Smooth muscle cell (in vitro differentiated cells): ENCODE measurements at regions not wholly inside any gene's neighbourhood (a gene's known extent, or its start where the extent isn't known, plus 50 kb on each side); places are given as distances from the start of the nearest gene placed in this dataset.

ENCODE experiments used
- DNase-seq: peaks from one replicate; lab custom pipeline; 2025; ENCODE audit not compliant: unreplicated experiment; lab: John Stamatoyannopoulos, UW
- H2AFZ ChIP-seq: fragments of 200-600 bp; sonication (generic); 2 replicates; pipeline ENCODE4 v1.6.0; 2016; ENCODE audit warnings: antibody characterized with exemption, low read depth, mild to moderate bottlenecking
- H3F3A ChIP-seq: fragments of 200-600 bp; sonication (generic); 2 replicates; pipeline ENCODE4 v1.6.0; 2017; ENCODE audit warnings: antibody characterized with exemption, low read depth
- H3K27ac ChIP-seq: fragments of 200-600 bp; sonication (generic); 2 replicates; pipeline ENCODE4 v1.5.1; 2016; ENCODE audit warnings: low read depth, mild to moderate bottlenecking
- H3K27me3 ChIP-seq: fragments of 200-600 bp; sonication (generic); 2 replicates; pipeline ENCODE4 v1.6.1; 2016; ENCODE audit warnings: low read depth, mild to moderate bottlenecking
- H3K36me3 ChIP-seq: fragments of 200-600 bp; sonication (generic); 2 replicates; pipeline ENCODE4 v1.5.1; 2016; ENCODE audit warnings: low read depth
- H3K4me1 ChIP-seq: fragments of 200-600 bp; sonication (generic); 2 replicates; pipeline ENCODE4 v1.5.1; 2016; ENCODE audit warnings: low read depth
- H3K4me2 ChIP-seq: fragments of 200-600 bp; sonication (generic); 2 replicates; pipeline ENCODE4 v1.6.0; 2016; ENCODE audit warnings: mild to moderate bottlenecking
- H3K4me3 ChIP-seq: fragments of 200-600 bp; sonication (generic); 2 replicates; pipeline ENCODE4 v1.5.1; 2016; ENCODE audit warnings: mild to moderate bottlenecking
- H3K79me2 ChIP-seq: fragments of 200-600 bp; sonication (generic); 2 replicates; pipeline ENCODE4 v1.6.0; 2016; ENCODE audit warnings: low read depth, mild to moderate bottlenecking
- H3K9ac ChIP-seq: fragments of 200-600 bp; sonication (generic); 2 replicates; pipeline ENCODE4 v1.6.0; 2016; ENCODE audit warnings: low read depth
- H3K9me3 ChIP-seq: fragments of 200-600 bp; sonication (generic); replicated peaks from 2 replicates; pipeline ENCODE4 v1.5.1; 2016; ENCODE audit warnings: low read depth
- H4K20me1 ChIP-seq: fragments of 200-600 bp; sonication (generic); 2 replicates; pipeline ENCODE4 v1.6.0; 2016; ENCODE audit warnings: low read depth
- CTCF ChIP-seq: fragments of 200-600 bp; sonication (generic); IDR thresholded peaks from 2 replicates; pipeline ENCODE4 v1.5.1; 2017; ENCODE audit warnings: borderline replicate concordance, mild to moderate bottlenecking, antibody characterized with exemption; ENCODE audit not compliant: insufficient read depth, poor library complexity, severe bottlenecking
- WGBS: methylation state at CpG from one replicate; pipeline ENCODE4 v1.1.7; 2016; ENCODE audit warnings: low lambda C conversion rate; 5-methylcytosine and 5-hydroxymethylcytosine counted together

GRCh38 chr10:129396021-129396722 lies 70.9 kb upstream of the MGMT start:
- no peak for TF ChIP-seq CTCF

GRCh38 chr10:129397198-129397974 lies 69.7 kb upstream of the MGMT start:
- H3K4me1 ChIP-seq = no peaks in the 10 kb centered on the region
- H3K4me2 ChIP-seq = no peak overlapping the region
- no peak for TF ChIP-seq CTCF
- no peak for DNase-seq
- H3K9me3 ChIP-seq = no peaks in the 10 kb centered on the region
- peaks cover 9% of the 10 kb centered on the region for H3K27me3 ChIP-seq
- no peak overlapping the region for H3K27ac ChIP-seq
- no peak overlapping the region for H3K4me3 ChIP-seq
- H3K79me2 ChIP-seq = no peaks in the 10 kb centered on the region
- no peaks in the 10 kb centered on the region for H3K36me3 ChIP-seq
- H3K9ac ChIP-seq = no peak overlapping the region
- no peak overlapping the region for H2AFZ ChIP-seq
- H3F3A ChIP-seq = no peaks in the 10 kb centered on the region
- 83% methylated on average over 16 of the region's 16 CpGs for WGBS
- no peaks in the 10 kb centered on the region for H4K20me1 ChIP-seq

More at GRCh38 chr10:129396021-129396722, 70.9 kb upstream of the MGMT start:
- no peak for DNase-seq
- Histone ChIP-seq H3K9me3 (no peaks in the 10 kb centered on the region), H3F3A (no peaks in the 10 kb centered on the region), H3K27me3 (peaks cover 9% of the 10 kb centered on the region), H3K4me1 (no peaks in the 10 kb centered on the region), H3K9ac (no peak overlapping the region), H3K27ac (no peak overlapping the region), H4K20me1 (no peaks in the 10 kb centered on the region), H3K4me3 (no peak overlapping the region), H2AFZ (no peak overlapping the region), H3K4me2 (no peak overlapping the region), H3K36me3 (no peaks in the 10 kb centered on the region), H3K79me2 (no peaks in the 10 kb centered on the region)
- WGBS = 93% methylated on average over 22 of the region's 22 CpGs

GRCh38 chr10:129398711-129399141 lies 68.3 kb upstream of the MGMT start:
- no peak for TF ChIP-seq CTCF

GRCh38 chr10:129400426-129400825 lies 66.6 kb upstream of the MGMT start:
- H3K79me2 ChIP-seq = no peaks in the 10 kb centered on the region
- H2AFZ ChIP-seq = no peak overlapping the region
- 80% methylated on average over 5 of the region's 5 CpGs for WGBS
- no peak overlapping the region for H3K4me2 ChIP-seq
- no peaks in the 10 kb centered on the region for H3K27me3 ChIP-seq
- no peak overlapping the region for H3K27ac ChIP-seq
- H4K20me1 ChIP-seq = no peaks in the 10 kb centered on the region
- no peak for TF ChIP-seq CTCF
- H3K9ac ChIP-seq = no peak overlapping the region
- H3K4me1 ChIP-seq = no peaks in the 10 kb centered on the region
- no peaks in the 10 kb centered on the region for H3K36me3 ChIP-seq
- no peaks in the 10 kb centered on the region for H3K9me3 ChIP-seq
- no peak overlapping the region for H3K4me3 ChIP-seq
- DNase-seq = no peak
- H3F3A ChIP-seq = no peaks in the 10 kb centered on the region

More at GRCh38 chr10:129398711-129399141, 68.3 kb upstream of the MGMT start:
- Histone ChIP-seq H3K4me1 (no peaks in the 10 kb centered on the region), H3K36me3 (no peaks in the 10 kb centered on the region), H3K4me2 (no peak overlapping the region), H3K9me3 (no peaks in the 10 kb centered on the region), H3K27me3 (peaks cover 9% of the 10 kb centered on the region), H3K4me3 (no peak overlapping the region), H3K9ac (no peak overlapping the region), H2AFZ (no peak overlapping the region), H4K20me1 (no peaks in the 10 kb centered on the region), H3K79me2 (no peaks in the 10 kb centered on the region), H3F3A (no peaks in the 10 kb centered on the region), H3K27ac (no peak overlapping the region)
- DNase-seq = no peak
- WGBS = 90% methylated on average over 2 of the region's 2 CpGs
